WI38 (cell line): ENCODE measurements at regions not wholly inside any gene's neighbourhood (a gene's known extent, or its start where the extent isn't known, plus 50 kb on each side); places are given as distances from the start of the nearest gene placed in this dataset.

Source experiments
- H3K4me3 ChIP-seq: 2 replicates; pipeline ENCODE4 v1.5.1; 2011; ENCODE audit warnings: low read depth, mild to moderate bottlenecking, control low read depth, low read length
- CTCF ChIP-seq: IDR thresholded peaks from 2 replicates; pipeline ENCODE4 v1.5.1; 2012; ENCODE audit warnings: low read depth, mild to moderate bottlenecking, control low read depth, low read length

- no peak for TF ChIP-seq CTCF
- no peak overlapping the region for H3K4me3 ChIP-seq
These were observed 234.8 kb upstream of the PIK3C3 start for GRCh38 chr18:41720226-41720625.

GRCh38 chr18:41719808-41720207 lies 235.2 kb upstream of the PIK3C3 start:
- no peak for TF ChIP-seq CTCF
- H3K4me3 ChIP-seq, result no peak overlapping the region

GRCh38 chr18:41714872-41715271 lies 240.2 kb upstream of the PIK3C3 start:
- TF ChIP-seq CTCF, result no peak
- H3K4me3 ChIP-seq, result no peak overlapping the region

GRCh38 chr18:41713969-41714825 lies 240.8 kb upstream of the PIK3C3 start:
- H3K4me3 ChIP-seq, result no peak overlapping the region
- TF ChIP-seq CTCF, result no peak

- H3K4me3 ChIP-seq, result no peak overlapping the region
- no peak for TF ChIP-seq CTCF
These were observed 248.7 kb upstream of the PIK3C3 start for GRCh38 chr18:41706301-41706700.

- TF ChIP-seq CTCF, result no peak
- no peak overlapping the region for H3K4me3 ChIP-seq
These were observed 251.1 kb upstream of the PIK3C3 start for GRCh38 chr18:41703744-41704530.

- no peak for TF ChIP-seq CTCF
- no peak overlapping the region for H3K4me3 ChIP-seq
These were observed 254.6 kb upstream of the PIK3C3 start for GRCh38 chr18:41700416-41700815.
